ENCODE measurements at regions not wholly inside any gene's neighbourhood (a gene's known extent, or its start where the extent isn't known, plus 50 kb on each side); places are given as distances from the start of the nearest gene placed in this dataset.

DNA sequence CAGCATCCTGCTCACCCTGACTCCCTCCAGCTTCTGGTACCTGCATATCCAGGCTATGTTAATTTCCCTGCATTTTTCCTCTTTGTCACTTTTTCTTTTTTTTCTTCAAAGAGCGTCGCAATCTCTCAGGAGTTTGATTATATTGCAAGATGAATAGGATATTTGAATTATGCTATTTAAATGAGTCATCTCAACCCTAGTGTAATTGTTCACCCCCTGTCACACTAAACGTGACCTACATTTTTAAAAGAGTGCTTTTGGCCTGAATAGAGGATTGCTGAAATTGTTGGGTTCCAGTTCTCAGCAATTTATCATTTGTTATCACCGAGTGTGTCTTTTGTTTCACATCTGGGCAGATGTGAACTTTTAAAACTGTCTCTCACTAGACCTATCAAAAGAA, 294.7 kb downstream of the SOX2 start:
- TF ChIP-seq BHLHE40 (IDR thresholded peaks at IDR 0.05; ENCODE audit: low read depth, low read length) = no peak
- TF ChIP-seq, protein P1, sequence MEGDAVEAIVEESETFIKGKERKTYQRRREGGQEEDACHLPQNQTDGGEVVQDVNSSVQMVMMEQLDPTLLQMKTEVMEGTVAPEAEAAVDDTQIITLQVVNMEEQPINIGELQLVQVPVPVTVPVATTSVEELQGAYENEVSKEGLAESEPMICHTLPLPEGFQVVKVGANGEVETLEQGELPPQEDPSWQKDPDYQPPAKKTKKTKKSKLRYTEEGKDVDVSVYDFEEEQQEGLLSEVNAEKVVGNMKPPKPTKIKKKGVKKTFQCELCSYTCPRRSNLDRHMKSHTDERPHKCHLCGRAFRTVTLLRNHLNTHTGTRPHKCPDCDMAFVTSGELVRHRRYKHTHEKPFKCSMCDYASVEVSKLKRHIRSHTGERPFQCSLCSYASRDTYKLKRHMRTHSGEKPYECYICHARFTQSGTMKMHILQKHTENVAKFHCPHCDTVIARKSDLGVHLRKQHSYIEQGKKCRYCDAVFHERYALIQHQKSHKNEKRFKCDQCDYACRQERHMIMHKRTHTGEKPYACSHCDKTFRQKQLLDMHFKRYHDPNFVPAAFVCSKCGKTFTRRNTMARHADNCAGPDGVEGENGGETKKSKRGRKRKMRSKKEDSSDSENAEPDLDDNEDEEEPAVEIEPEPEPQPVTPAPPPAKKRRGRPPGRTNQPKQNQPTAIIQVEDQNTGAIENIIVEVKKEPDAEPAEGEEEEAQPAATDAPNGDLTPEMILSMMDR (conservative IDR thresholded peaks at IDR 0.05; ENCODE audit: low read depth, low read length) = no peak
- no peak for TF ChIP-seq POLR2A (IDR thresholded peaks at IDR 0.05; ENCODE audit: low read depth, low read length)
- no peak for TF ChIP-seq MXI1 (IDR thresholded peaks at IDR 0.05; ENCODE audit: borderline replicate concordance, low read depth, low read length)
- TF ChIP-seq FOS (IDR thresholded peaks at IDR 0.05; ENCODE audit: low read depth, low read length) = no peak
- no peak for TF ChIP-seq RAD21 (IDR thresholded peaks at IDR 0.05; ENCODE audit: low read length)
- TF ChIP-seq RFX5 (IDR thresholded peaks at IDR 0.05; ENCODE audit: low read depth, low read length) = no peak
- TF ChIP-seq MAFK (IDR thresholded peaks at IDR 0.05; ENCODE audit: low read depth, low read length) = no peak
- TF ChIP-seq CEBPB (IDR thresholded peaks at IDR 0.05; ENCODE audit: low read depth, low read length) = no peak
- no peak for TF ChIP-seq SMC3 (IDR thresholded peaks at IDR 0.05; ENCODE audit: low read depth, low read length)
- TF ChIP-seq, protein P2, sequence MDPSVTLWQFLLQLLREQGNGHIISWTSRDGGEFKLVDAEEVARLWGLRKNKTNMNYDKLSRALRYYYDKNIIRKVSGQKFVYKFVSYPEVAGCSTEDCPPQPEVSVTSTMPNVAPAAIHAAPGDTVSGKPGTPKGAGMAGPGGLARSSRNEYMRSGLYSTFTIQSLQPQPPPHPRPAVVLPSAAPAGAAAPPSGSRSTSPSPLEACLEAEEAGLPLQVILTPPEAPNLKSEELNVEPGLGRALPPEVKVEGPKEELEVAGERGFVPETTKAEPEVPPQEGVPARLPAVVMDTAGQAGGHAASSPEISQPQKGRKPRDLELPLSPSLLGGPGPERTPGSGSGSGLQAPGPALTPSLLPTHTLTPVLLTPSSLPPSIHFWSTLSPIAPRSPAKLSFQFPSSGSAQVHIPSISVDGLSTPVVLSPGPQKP (IDR thresholded peaks at IDR 0.05; ENCODE audit: borderline replicate concordance, low read depth, low read length) = no peak
